HCT116 (cell line): ENCODE measurements at regions not wholly inside any gene's neighbourhood (a gene's known extent, or its start where the extent isn't known, plus 50 kb on each side); places are given as distances from the start of the nearest gene placed in this dataset.

Experiments used
- ATAC-seq: fragments of 200-7000 bp; cut with Tn5 transposase; 2 replicates; pipeline ENCODE4 v1.9.1; 2020; ENCODE audit warnings: mild to moderate bottlenecking, moderate library complexity
- BruUV-seq: library from RNA; stranded (reverse); fragments of 400-500 nt; replicated peaks from 2 replicates; lab custom pipeline; 2021; lab: Mats Ljungman, UMichigan
- CTCF ChIA-PET: fragments of 300-600 bp; sonication (Branson Sonifier 250); formaldehyde crosslinking; loops from one replicate; lab custom pipeline; 2021; ENCODE audit warnings: antibody characterized with exemption; lab: Charles Lee
- POLR2A ChIA-PET: fragments of 300-600, 350-600 bp; sonication (Branson Sonifier 250); formaldehyde crosslinking; loops from one replicate; lab custom pipeline; 2021; ENCODE audit warnings: antibody characterized with exemption; lab: Charles Lee
- RAD21 ChIA-PET, 2 experiments: fragments of 300-600 bp; sonication (Branson Sonifier 250); formaldehyde crosslinking; loops; one replicate each; lab custom pipeline; 2023; ENCODE audit warnings: low total read pairs in 2 of 2; ENCODE audit not compliant: uncharacterized antibody in 2 of 2, unreplicated experiment in 2 of 2, low non-redundant PET in 1 of 2; lab: Charles Lee
- DNase-seq: peaks from one replicate; pipeline ENCODE4 v3.0.0-alpha.2; 2010; ENCODE audit warnings: low read depth, low spot score
- H2AFZ ChIP-seq: fragments of 200-600 bp; shearing (Covaris generic), sonication (generic); 2 replicates; pipeline ENCODE4 v1.6.1; 2017; ENCODE audit warnings: low read depth, mixed run types, mixed read lengths, antibody characterized with exemption, low read length; ENCODE audit not compliant: poor library complexity, severe bottlenecking
- H3K27ac ChIP-seq: 2 replicates; pipeline ENCODE4 v1.5.1; 2012; ENCODE audit warnings: low read depth, low read length
- H3K27me3 ChIP-seq: fragments of 200-600 bp; sonication (generic); 2 replicates; pipeline ENCODE4 v1.6.1; 2016; ENCODE audit warnings: mixed run types, low read length, mixed read lengths; ENCODE audit not compliant: insufficient read depth
- H3K36me3 ChIP-seq, 2 experiments: fragments of 200-500 bp in 1 of 2; fragments of 200-600 bp in 1 of 2; sonication (Bioruptor generic) in 1 of 2; sonication (generic) in 1 of 2; 2 replicates each; pipeline versions ENCODE4 v1.5.1 to v1.6.1; 2014 to 2016; ENCODE audit warnings: low read length in 2 of 2, inconsistent platforms in 1 of 2, mixed read lengths in 1 of 2, mixed run types in 1 of 2; ENCODE audit not compliant: insufficient read depth in 2 of 2, control insufficient read depth in 1 of 2
- H3K4me1 ChIP-seq, 2 experiments: fragments of 200-600 bp in 1 of 2; sonication (generic) in 1 of 2; 2 replicates each; pipeline versions ENCODE4 v1.5.1 to v1.6.1; 2012 to 2017; ENCODE audit warnings: low read length in 2 of 2, inconsistent platforms in 1 of 2, mild to moderate bottlenecking in 1 of 2, mixed read lengths in 1 of 2, mixed run types in 1 of 2, moderate library complexity in 1 of 2; ENCODE audit not compliant: insufficient read depth in 2 of 2, control insufficient read depth in 1 of 2
- H3K4me2 ChIP-seq: fragments of 200-600 bp; sonication (generic); 2 replicates; pipeline ENCODE4 v1.6.1; 2017; ENCODE audit warnings: mixed run types, low read length, mixed read lengths
- H3K4me3 ChIP-seq, 2 experiments: fragments of 200-600 bp in 1 of 2; sonication (generic) in 1 of 2; replicated peaks in 1 of 2; 2 replicates each; pipeline ENCODE4 v1.5.1; 2011 to 2016; ENCODE audit warnings: low read length in 2 of 2, control low read depth in 1 of 2, low read depth in 1 of 2, mild to moderate bottlenecking in 1 of 2, mixed read lengths in 1 of 2, mixed run types in 1 of 2
- H3K79me2 ChIP-seq: fragments of 200-600 bp; sonication (generic); 2 replicates; pipeline ENCODE4 v1.6.1; 2017; ENCODE audit warnings: mild to moderate bottlenecking, mixed run types, low read length, moderate library complexity, mixed read lengths; ENCODE audit not compliant: insufficient read depth
- H3K9ac ChIP-seq: fragments of 200-600 bp; sonication (generic); 2 replicates; pipeline ENCODE4 v1.6.1; 2016; ENCODE audit warnings: low read length, mixed read lengths
- H3K9me2 ChIP-seq: fragments of 200-600 bp; sonication (generic), shearing (Covaris generic); 2 replicates; pipeline ENCODE4 v1.6.1; 2017; ENCODE audit warnings: mixed run types, mild to moderate bottlenecking, moderate library complexity; ENCODE audit not compliant: insufficient read depth
- H3K9me3 ChIP-seq, 2 experiments: fragments of 200-500 bp in 1 of 2; fragments of 200-600 bp in 1 of 2; sonication (Bioruptor generic) in 1 of 2; sonication (generic) in 1 of 2; 2 replicates each; pipeline ENCODE4 v1.6.1; 2014 to 2017; ENCODE audit warnings: low read length in 2 of 2, mixed read lengths in 2 of 2, inconsistent platforms in 1 of 2, low read depth in 1 of 2, mild to moderate bottlenecking in 1 of 2, mixed run types in 1 of 2, moderate library complexity in 1 of 2; ENCODE audit not compliant: control insufficient read depth in 1 of 2, insufficient read depth in 1 of 2
- H4K20me1 ChIP-seq: fragments of 200-600 bp; sonication (generic), shearing (Covaris generic); 2 replicates; pipeline ENCODE4 v1.6.1; 2017; ENCODE audit warnings: mixed run types, mild to moderate bottlenecking, moderate library complexity; ENCODE audit not compliant: insufficient read depth
- CEBPB ChIP-seq: IDR thresholded peaks from 2 replicates; pipeline ENCODE4 v1.6.1; 2012; ENCODE audit warnings: low read depth
- EGR1 ChIP-seq: IDR thresholded peaks from 2 replicates; pipeline ENCODE4 v1.6.1; 2012; ENCODE audit warnings: low read depth
- ELF1 ChIP-seq: IDR thresholded peaks from 2 replicates; pipeline ENCODE4 v1.6.1; 2012; ENCODE audit warnings: low read depth, borderline replicate concordance
- EZH2 ChIP-seq: fragments of 200-600 bp; sonication (generic); IDR thresholded peaks from 2 replicates; pipeline ENCODE4 v1.6.1; 2017; ENCODE audit warnings: antibody characterized with exemption, mixed run types
- JUND ChIP-seq: IDR thresholded peaks from 2 replicates; pipeline ENCODE4 v1.6.1; 2012
- POLR2A ChIP-seq: IDR thresholded peaks from 2 replicates; pipeline ENCODE4 v1.7.0; 2011; ENCODE audit warnings: borderline replicate concordance; ENCODE audit not compliant: insufficient read depth, insufficient read length; ENCODE audit errors: extremely low read depth
- POLR2AphosphoS5 ChIP-seq: IDR thresholded peaks from 2 replicates; pipeline ENCODE4 v1.6.1; 2011; ENCODE audit warnings: mild to moderate bottlenecking, low read depth, low read length, moderate library complexity
- SIN3A ChIP-seq: IDR thresholded peaks from 2 replicates; pipeline ENCODE4 v1.6.1; 2012; ENCODE audit warnings: low read depth
- SP1 ChIP-seq: IDR thresholded peaks from 2 replicates; pipeline ENCODE4 v1.6.1; 2012; ENCODE audit warnings: low read depth
- SRF ChIP-seq: IDR thresholded peaks from 2 replicates; pipeline ENCODE4 v1.6.1; 2012; ENCODE audit warnings: low read depth
- TCF7L2 ChIP-seq: IDR thresholded peaks from 2 replicates; pipeline ENCODE4 v1.7.0; 2011; ENCODE audit warnings: borderline replicate concordance, inconsistent platforms; ENCODE audit not compliant: insufficient read depth, insufficient read length; ENCODE audit errors: extremely low read depth
- ZFX ChIP-seq: fragments of 450-650 bp; IDR thresholded peaks from 2 replicates; pipeline ENCODE4 v1.6.1; 2017
- ZNF274 ChIP-seq: fragments of 200-500 bp; sonication (Bioruptor generic); IDR thresholded peaks from 2 replicates; pipeline ENCODE4 v1.6.1; 2014; ENCODE audit warnings: mild to moderate bottlenecking, low read depth, low read length, inconsistent platforms
- intact Hi-C: fragments of 100-400 bp; cut with micrococcal nuclease; formaldehyde crosslinking; loops from 2 replicates; pipeline ENCODE4 v1.10.0; 2022
- TF ChIP-seq, protein P1 (sequence below): IDR thresholded peaks from 2 replicates; pipeline ENCODE4 v1.6.1; 2012
- TF ChIP-seq, protein P2 (sequence below): IDR thresholded peaks from 2 replicates; pipeline ENCODE4 v1.6.1; 2011; ENCODE audit warnings: mild to moderate bottlenecking, low read length, moderate library complexity; ENCODE audit not compliant: insufficient replicate concordance; ENCODE audit errors: extremely low read depth
- TF ChIP-seq, protein P3 (sequence below): IDR thresholded peaks from 2 replicates; pipeline ENCODE4 v1.6.1; 2012; ENCODE audit warnings: low read depth
- TF ChIP-seq, protein P4 (sequence below): IDR thresholded peaks from 2 replicates; pipeline ENCODE4 v1.6.1; 2012

DNA sequence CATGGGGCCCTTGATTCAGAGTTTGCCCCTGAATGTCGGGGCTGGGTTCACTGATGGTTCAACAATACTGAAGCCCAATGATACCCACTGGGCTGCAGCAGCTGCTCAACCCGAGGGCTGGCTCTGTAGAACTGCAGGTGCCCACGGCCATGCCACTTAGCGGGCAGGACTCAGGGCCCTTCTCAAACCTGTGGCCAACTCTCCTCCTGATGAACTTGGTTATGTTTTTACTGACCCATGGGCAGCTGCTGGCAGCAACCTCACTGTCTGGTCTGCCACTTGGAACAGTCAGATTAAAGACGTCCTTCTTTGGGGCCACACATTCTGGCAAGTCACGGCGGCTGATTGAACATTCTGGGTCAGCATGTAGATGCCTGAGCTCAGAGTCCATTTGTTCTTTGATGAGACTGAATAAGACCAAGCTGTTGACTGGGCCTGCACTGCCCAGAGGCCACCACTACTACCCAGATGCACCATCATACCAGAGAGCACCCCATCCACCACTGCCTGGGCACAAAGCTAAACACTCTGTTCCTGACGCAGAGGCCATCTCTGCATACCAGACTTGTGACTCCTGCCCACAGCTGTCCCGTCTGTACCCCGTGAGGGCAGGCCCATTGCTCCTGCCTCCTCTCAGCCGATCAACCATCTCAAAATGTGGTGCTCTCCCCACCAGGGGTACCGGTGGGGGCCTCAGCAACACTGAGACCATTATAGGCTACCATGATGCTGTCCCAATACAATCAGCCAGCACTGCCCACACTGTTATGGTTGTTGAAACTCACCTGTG lies 67.8 kb downstream of the SHANK2 start:
- Histone ChIP-seq H3K36me3 (no peaks in the 10 kb centered on the region), H3K27ac (no peak overlapping the region), H4K20me1 (no peaks in the 10 kb centered on the region), H3K9me2 (no peaks in the 10 kb centered on the region), H3K4me1 (no peaks in the 10 kb centered on the region), H3K79me2 (no peaks in the 10 kb centered on the region), H3K4me2 (no peak overlapping the region), H3K9me3 (no peaks in the 10 kb centered on the region), H3K4me3 (no peak overlapping the region), H3K9ac (no peak overlapping the region), H2AFZ (no peak overlapping the region), H3K27me3 (no peaks in the 10 kb centered on the region)
- no TSS peak for BruUV-seq
- ChIA-PET CTCF (no interaction called here), POLR2A (no interaction called here), RAD21 (no interaction called here)
- TF ChIP-seq ZFX (no peak), JUND (no peak), TCF7L2 (no peak), EGR1 (no peak), POLR2AphosphoS5 (no peak), ZNF274 (no peak), SP1 (no peak), EZH2 (no peak), CEBPB (no peak), SRF (no peak), ELF1 (no peak), SIN3A (no peak), POLR2A (no peak)
- TF ChIP-seq, protein P1, sequence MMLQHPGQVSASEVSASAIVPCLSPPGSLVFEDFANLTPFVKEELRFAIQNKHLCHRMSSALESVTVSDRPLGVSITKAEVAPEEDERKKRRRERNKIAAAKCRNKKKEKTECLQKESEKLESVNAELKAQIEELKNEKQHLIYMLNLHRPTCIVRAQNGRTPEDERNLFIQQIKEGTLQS: no peak
- TF ChIP-seq, protein P2, sequence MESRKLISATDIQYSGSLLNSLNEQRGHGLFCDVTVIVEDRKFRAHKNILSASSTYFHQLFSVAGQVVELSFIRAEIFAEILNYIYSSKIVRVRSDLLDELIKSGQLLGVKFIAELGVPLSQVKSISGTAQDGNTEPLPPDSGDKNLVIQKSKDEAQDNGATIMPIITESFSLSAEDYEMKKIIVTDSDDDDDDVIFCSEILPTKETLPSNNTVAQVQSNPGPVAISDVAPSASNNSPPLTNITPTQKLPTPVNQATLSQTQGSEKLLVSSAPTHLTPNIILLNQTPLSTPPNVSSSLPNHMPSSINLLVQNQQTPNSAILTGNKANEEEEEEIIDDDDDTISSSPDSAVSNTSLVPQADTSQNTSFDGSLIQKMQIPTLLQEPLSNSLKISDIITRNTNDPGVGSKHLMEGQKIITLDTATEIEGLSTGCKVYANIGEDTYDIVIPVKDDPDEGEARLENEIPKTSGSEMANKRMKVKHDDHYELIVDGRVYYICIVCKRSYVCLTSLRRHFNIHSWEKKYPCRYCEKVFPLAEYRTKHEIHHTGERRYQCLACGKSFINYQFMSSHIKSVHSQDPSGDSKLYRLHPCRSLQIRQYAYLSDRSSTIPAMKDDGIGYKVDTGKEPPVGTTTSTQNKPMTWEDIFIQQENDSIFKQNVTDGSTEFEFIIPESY: no peak
- TF ChIP-seq, protein P3, sequence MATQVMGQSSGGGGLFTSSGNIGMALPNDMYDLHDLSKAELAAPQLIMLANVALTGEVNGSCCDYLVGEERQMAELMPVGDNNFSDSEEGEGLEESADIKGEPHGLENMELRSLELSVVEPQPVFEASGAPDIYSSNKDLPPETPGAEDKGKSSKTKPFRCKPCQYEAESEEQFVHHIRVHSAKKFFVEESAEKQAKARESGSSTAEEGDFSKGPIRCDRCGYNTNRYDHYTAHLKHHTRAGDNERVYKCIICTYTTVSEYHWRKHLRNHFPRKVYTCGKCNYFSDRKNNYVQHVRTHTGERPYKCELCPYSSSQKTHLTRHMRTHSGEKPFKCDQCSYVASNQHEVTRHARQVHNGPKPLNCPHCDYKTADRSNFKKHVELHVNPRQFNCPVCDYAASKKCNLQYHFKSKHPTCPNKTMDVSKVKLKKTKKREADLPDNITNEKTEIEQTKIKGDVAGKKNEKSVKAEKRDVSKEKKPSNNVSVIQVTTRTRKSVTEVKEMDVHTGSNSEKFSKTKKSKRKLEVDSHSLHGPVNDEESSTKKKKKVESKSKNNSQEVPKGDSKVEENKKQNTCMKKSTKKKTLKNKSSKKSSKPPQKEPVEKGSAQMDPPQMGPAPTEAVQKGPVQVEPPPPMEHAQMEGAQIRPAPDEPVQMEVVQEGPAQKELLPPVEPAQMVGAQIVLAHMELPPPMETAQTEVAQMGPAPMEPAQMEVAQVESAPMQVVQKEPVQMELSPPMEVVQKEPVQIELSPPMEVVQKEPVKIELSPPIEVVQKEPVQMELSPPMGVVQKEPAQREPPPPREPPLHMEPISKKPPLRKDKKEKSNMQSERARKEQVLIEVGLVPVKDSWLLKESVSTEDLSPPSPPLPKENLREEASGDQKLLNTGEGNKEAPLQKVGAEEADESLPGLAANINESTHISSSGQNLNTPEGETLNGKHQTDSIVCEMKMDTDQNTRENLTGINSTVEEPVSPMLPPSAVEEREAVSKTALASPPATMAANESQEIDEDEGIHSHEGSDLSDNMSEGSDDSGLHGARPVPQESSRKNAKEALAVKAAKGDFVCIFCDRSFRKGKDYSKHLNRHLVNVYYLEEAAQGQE: no peak
- TF ChIP-seq, protein P4, sequence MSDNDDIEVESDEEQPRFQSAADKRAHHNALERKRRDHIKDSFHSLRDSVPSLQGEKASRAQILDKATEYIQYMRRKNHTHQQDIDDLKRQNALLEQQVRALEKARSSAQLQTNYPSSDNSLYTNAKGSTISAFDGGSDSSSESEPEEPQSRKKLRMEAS: no peak
- ATAC-seq: no peak
- DNase-seq: no peak
- intact Hi-C loops: no loop called here
